ENCODE measurements at regions not wholly inside any gene's neighbourhood (a gene's known extent, or its start where the extent isn't known, plus 50 kb on each side); places are given as distances from the start of the nearest gene placed in this dataset.
"Not testable (repeated sequence)": the region's sequence is repeated elsewhere in the genome, so short reads cannot be mapped to it uniquely, and the experiment has no call there.

- intact Hi-C loops (cut with micrococcal nuclease), result no loop called here
- Mint-ChIP-seq H3K9me3 (peaks cover 24% of the 10 kb centered on the region), H3K27me3 (ENCODE audit: low read depth) (no peaks in the 10 kb centered on the region), H3K4me3 (ENCODE audit: low read depth) (no peak overlapping the region), H3K27ac (no peak overlapping the region), H3K4me1 (ENCODE audit: low read depth) (no peaks in the 10 kb centered on the region), H3K36me3 (ENCODE audit: low read depth) (no peaks in the 10 kb centered on the region)
- no peak for DNase-seq (ENCODE audit: low spot score)
Observed at GRCh38 chr14:26655128-26655527, 57.3 kb upstream of the NOVA1 start.

GRCh38 chr14:26663506-26663905 lies 65.7 kb upstream of the NOVA1 start:
- Mint-ChIP-seq H3K36me3 (ENCODE audit: low read depth) (no peaks in the 10 kb centered on the region), H3K9me3 (peaks cover 47% of the 10 kb centered on the region), H3K27me3 (ENCODE audit: low read depth) (no peaks in the 10 kb centered on the region), H3K4me3 (ENCODE audit: low read depth) (no peak overlapping the region), H3K4me1 (ENCODE audit: low read depth) (no peaks in the 10 kb centered on the region), H3K27ac (no peak overlapping the region)
- intact Hi-C loops (cut with micrococcal nuclease), result no loop called here
- no peak for DNase-seq (ENCODE audit: low spot score)

- intact Hi-C loops (cut with micrococcal nuclease); H3K36me3 Mint-ChIP-seq (ENCODE audit: low read depth); H3K4me1 Mint-ChIP-seq (ENCODE audit: low read depth); H3K27me3 Mint-ChIP-seq (ENCODE audit: low read depth); H3K4me3 Mint-ChIP-seq (ENCODE audit: low read depth); DNase-seq (ENCODE audit: low spot score); H3K27ac Mint-ChIP-seq: not testable (repeated sequence)
- peaks cover 31% of the 10 kb centered on the region for H3K9me3 Mint-ChIP-seq
Observed at GRCh38 chr14:26678732-26679420, 81.0 kb upstream of the NOVA1 start.

- Mint-ChIP-seq H3K9me3 (peaks cover 37% of the 10 kb centered on the region), H3K27me3 (ENCODE audit: low read depth) (no peaks in the 10 kb centered on the region), H3K4me3 (ENCODE audit: low read depth) (no peak overlapping the region)
Observed at GRCh38 chr14:26685401-26685800, 87.6 kb upstream of the NOVA1 start.

GRCh38 chr14:26687301-26687837 lies 89.5 kb upstream of the NOVA1 start:
- Mint-ChIP-seq H3K27me3 (ENCODE audit: low read depth) (no peaks in the 10 kb centered on the region), H3K4me1 (ENCODE audit: low read depth) (no peaks in the 10 kb centered on the region), H3K4me3 (ENCODE audit: low read depth) (no peak overlapping the region), H3K36me3 (ENCODE audit: low read depth) (no peaks in the 10 kb centered on the region), H3K9me3 (peaks cover 48% of the 10 kb centered on the region), H3K27ac (no peak overlapping the region)
- intact Hi-C loops (cut with micrococcal nuclease), result no loop called here
- DNase-seq (ENCODE audit: low spot score), result no peak

More at GRCh38 chr14:26685401-26685800, 87.6 kb upstream of the NOVA1 start:
- Mint-ChIP-seq H3K27ac (no peak overlapping the region), H3K36me3 (ENCODE audit: low read depth) (no peaks in the 10 kb centered on the region), H3K4me1 (ENCODE audit: low read depth) (no peaks in the 10 kb centered on the region)
- intact Hi-C loops (cut with micrococcal nuclease), result no loop called here
- no peak for DNase-seq (ENCODE audit: low spot score)

- intact Hi-C loops (cut with micrococcal nuclease), result no loop called here
- Mint-ChIP-seq H3K9me3 (peaks cover 55% of the 10 kb centered on the region), H3K27ac (no peak overlapping the region), H3K4me3 (ENCODE audit: low read depth) (no peak overlapping the region), H3K36me3 (ENCODE audit: low read depth) (no peaks in the 10 kb centered on the region), H3K27me3 (ENCODE audit: low read depth) (no peaks in the 10 kb centered on the region), H3K4me1 (ENCODE audit: low read depth) (no peaks in the 10 kb centered on the region)
- no peak for DNase-seq (ENCODE audit: low spot score)
Observed at GRCh38 chr14:26694521-26694920, 96.7 kb upstream of the NOVA1 start.

- H3K36me3 Mint-ChIP-seq (ENCODE audit: low read depth), result no peaks in the 10 kb centered on the region
- H3K4me1 Mint-ChIP-seq (ENCODE audit: low read depth), result no peaks in the 10 kb centered on the region
- H3K27ac Mint-ChIP-seq, result no peak overlapping the region
- DNase-seq (ENCODE audit: low spot score), result no peak
- intact Hi-C loops (cut with micrococcal nuclease), result no loop called here
- H3K4me3 Mint-ChIP-seq (ENCODE audit: low read depth), result no peak overlapping the region
- H3K27me3 Mint-ChIP-seq (ENCODE audit: low read depth), result no peaks in the 10 kb centered on the region
- H3K9me3 Mint-ChIP-seq, result peaks cover 49% of the 10 kb centered on the region
Observed at GRCh38 chr14:26702721-26703230, 104.9 kb upstream of the NOVA1 start.

- Mint-ChIP-seq H3K27ac (no peak overlapping the region), H3K9me3 (peaks cover 43% of the 10 kb centered on the region), H3K4me3 (ENCODE audit: low read depth) (no peak overlapping the region), H3K4me1 (ENCODE audit: low read depth) (no peaks in the 10 kb centered on the region), H3K36me3 (ENCODE audit: low read depth) (no peaks in the 10 kb centered on the region), H3K27me3 (ENCODE audit: low read depth) (no peaks in the 10 kb centered on the region)
- intact Hi-C loops (cut with micrococcal nuclease), result no loop called here
- DNase-seq (ENCODE audit: low spot score), result no peak
Observed at GRCh38 chr14:26703686-26704366, 106.0 kb upstream of the NOVA1 start.

- Mint-ChIP-seq H3K27me3 (ENCODE audit: low read depth) (no peaks in the 10 kb centered on the region), H3K36me3 (ENCODE audit: low read depth) (no peaks in the 10 kb centered on the region), H3K4me3 (ENCODE audit: low read depth) (no peak overlapping the region), H3K27ac (no peak overlapping the region), H3K9me3 (peaks cover 50% of the 10 kb centered on the region), H3K4me1 (ENCODE audit: low read depth) (no peaks in the 10 kb centered on the region)
- intact Hi-C loops (cut with micrococcal nuclease), result no loop called here
- no peak for DNase-seq (ENCODE audit: low spot score)
Observed at GRCh38 chr14:26707234-26707633, 109.4 kb upstream of the NOVA1 start.

GRCh38 chr14:26709019-26709418 lies 111.2 kb upstream of the NOVA1 start:
- peaks cover 42% of the 10 kb centered on the region for H3K9me3 Mint-ChIP-seq

GRCh38 chr14:26719514-26719913 lies 121.7 kb upstream of the NOVA1 start:
- intact Hi-C loops (cut with micrococcal nuclease), result no loop called here
- no peaks in the 10 kb centered on the region for H3K4me1 Mint-ChIP-seq (ENCODE audit: low read depth)
- no peak overlapping the region for H3K27ac Mint-ChIP-seq
- no peaks in the 10 kb centered on the region for H3K27me3 Mint-ChIP-seq (ENCODE audit: low read depth)
- DNase-seq (ENCODE audit: low spot score), result no peak
- no peak overlapping the region for H3K4me3 Mint-ChIP-seq (ENCODE audit: low read depth)
- H3K36me3 Mint-ChIP-seq (ENCODE audit: low read depth), result no peaks in the 10 kb centered on the region
- peaks cover 75% of the 10 kb centered on the region for H3K9me3 Mint-ChIP-seq

More at GRCh38 chr14:26709019-26709418, 111.2 kb upstream of the NOVA1 start:
- no peak for DNase-seq (ENCODE audit: low spot score)
- H3K27ac Mint-ChIP-seq, result no peak overlapping the region
- no peaks in the 10 kb centered on the region for H3K36me3 Mint-ChIP-seq (ENCODE audit: low read depth)
- H3K4me3 Mint-ChIP-seq (ENCODE audit: low read depth), result no peak overlapping the region
- intact Hi-C loops (cut with micrococcal nuclease), result no loop called here
- H3K27me3 Mint-ChIP-seq (ENCODE audit: low read depth), result no peaks in the 10 kb centered on the region
- no peaks in the 10 kb centered on the region for H3K4me1 Mint-ChIP-seq (ENCODE audit: low read depth)

- Mint-ChIP-seq H3K9me3 (peaks cover 58% of the 10 kb centered on the region), H3K27ac (no peak overlapping the region), H3K4me1 (ENCODE audit: low read depth) (no peaks in the 10 kb centered on the region), H3K36me3 (ENCODE audit: low read depth) (no peaks in the 10 kb centered on the region), H3K27me3 (ENCODE audit: low read depth) (no peaks in the 10 kb centered on the region), H3K4me3 (ENCODE audit: low read depth) (no peak overlapping the region)
- no peak for DNase-seq (ENCODE audit: low spot score)
- intact Hi-C loops (cut with micrococcal nuclease), result no loop called here
Observed at GRCh38 chr14:26722258-26722657, 124.4 kb upstream of the NOVA1 start.

- H3K4me1 Mint-ChIP-seq (ENCODE audit: low read depth), result no peaks in the 10 kb centered on the region
Observed at GRCh38 chr14:26729851-26730250, 132.0 kb upstream of the NOVA1 start.

More at GRCh38 chr14:26729851-26730250, 132.0 kb upstream of the NOVA1 start:
- Mint-ChIP-seq H3K36me3 (ENCODE audit: low read depth) (no peaks in the 10 kb centered on the region), H3K9me3 (peaks cover 32% of the 10 kb centered on the region), H3K4me3 (ENCODE audit: low read depth) (no peak overlapping the region), H3K27me3 (ENCODE audit: low read depth) (no peaks in the 10 kb centered on the region), H3K27ac (no peak overlapping the region)
- no peak for DNase-seq (ENCODE audit: low spot score)
- intact Hi-C loops (cut with micrococcal nuclease), result no loop called here
